H9 (cell line): ENCODE measurements at regions not wholly inside any gene's neighbourhood (a gene's known extent, or its start where the extent isn't known, plus 50 kb on each side); places are given as distances from the start of the nearest gene placed in this dataset.

Experiments
- DNase-seq: peaks from one replicate; pipeline ENCODE4 v3.0.0-alpha.2; 2017
- H2AFZ ChIP-seq: one replicate; pipeline ENCODE4 v1.6.1; 2013; ENCODE audit warnings: mild to moderate bottlenecking, low read length, control low read depth, moderate library complexity
- H2AK5ac ChIP-seq: 2 replicates; pipeline ENCODE4 v1.6.1; 2013; ENCODE audit warnings: low read length, control low read depth, mixed read lengths; ENCODE audit not compliant: insufficient read length
- H2BK120ac ChIP-seq: one replicate; pipeline ENCODE4 v1.6.1; 2013; ENCODE audit warnings: low read depth, mild to moderate bottlenecking, low read length, control low read depth, inconsistent platforms; ENCODE audit not compliant: poor library complexity, severe bottlenecking
- H2BK12ac ChIP-seq: 2 replicates; pipeline ENCODE4 v1.6.1; 2013; ENCODE audit warnings: low read length, control low read depth, mixed read lengths, low read depth; ENCODE audit not compliant: insufficient read length
- H2BK15ac ChIP-seq: 2 replicates; pipeline ENCODE4 v1.6.1; 2013; ENCODE audit warnings: low read depth, low read length, control low read depth
- H2BK20ac ChIP-seq: one replicate; pipeline ENCODE4 v1.6.1; 2013; ENCODE audit warnings: low read depth, mild to moderate bottlenecking, low read length, control low read depth, inconsistent platforms; ENCODE audit not compliant: poor library complexity, severe bottlenecking
- H2BK5ac ChIP-seq: 2 replicates; pipeline ENCODE4 v1.6.1; 2013; ENCODE audit warnings: low read length, control low read depth, mixed read lengths; ENCODE audit not compliant: insufficient read length
- H3K14ac ChIP-seq: 2 replicates; pipeline ENCODE4 v1.6.1; 2013; ENCODE audit warnings: low read length, control low read depth; ENCODE audit not compliant: insufficient read depth
- H3K18ac ChIP-seq: 2 replicates; pipeline ENCODE4 v1.6.1; 2013; ENCODE audit warnings: low read depth, mild to moderate bottlenecking, mixed read lengths, low read length, control low read depth; ENCODE audit not compliant: insufficient read length
- H3K23ac ChIP-seq: 2 replicates; pipeline ENCODE4 v1.6.1; 2013; ENCODE audit warnings: low read length, control low read depth, mixed read lengths, low read depth; ENCODE audit not compliant: insufficient read length
- H3K23me2 ChIP-seq: 2 replicates; pipeline ENCODE4 v1.6.1; 2013; ENCODE audit warnings: low read depth, mild to moderate bottlenecking, mixed read lengths, low read length, control low read depth; ENCODE audit not compliant: insufficient read length, poor library complexity, severe bottlenecking
- H3K27ac ChIP-seq: 2 replicates; pipeline ENCODE4 v1.5.1; 2013; ENCODE audit warnings: low read length, control low read depth, mixed read lengths, low read depth; ENCODE audit not compliant: insufficient read length
- H3K27me3 ChIP-seq: 2 replicates; pipeline ENCODE4 v1.6.1; 2013; ENCODE audit warnings: low read length, control low read depth, inconsistent platforms; ENCODE audit not compliant: insufficient read depth
- H3K4ac ChIP-seq: 2 replicates; pipeline ENCODE4 v1.6.1; 2013; ENCODE audit warnings: low read depth, mild to moderate bottlenecking, control low read depth, inconsistent platforms, low read length, moderate library complexity
- H3K4me1 ChIP-seq: 2 replicates; pipeline ENCODE4 v1.6.1; 2013; ENCODE audit warnings: low read length, control low read depth, inconsistent platforms; ENCODE audit not compliant: insufficient read depth
- H3K4me2 ChIP-seq: 2 replicates; pipeline ENCODE4 v1.6.1; 2013; ENCODE audit warnings: low read length, control low read depth, mixed read lengths; ENCODE audit not compliant: insufficient read length, insufficient read depth
- H3K56ac ChIP-seq: 2 replicates; pipeline ENCODE4 v1.6.1; 2013; ENCODE audit warnings: low read depth, mild to moderate bottlenecking, mixed read lengths, low read length, control low read depth; ENCODE audit not compliant: insufficient read length
- H3K79me1 ChIP-seq: 2 replicates; pipeline ENCODE4 v1.6.1; 2013; ENCODE audit warnings: low read depth, mild to moderate bottlenecking, moderate library complexity, low read length, control low read depth, inconsistent platforms; ENCODE audit not compliant: insufficient read depth, poor library complexity, severe bottlenecking
- H3K79me2 ChIP-seq: 2 replicates; pipeline ENCODE4 v1.6.1; 2013; ENCODE audit warnings: low read length, control low read depth, inconsistent platforms; ENCODE audit not compliant: insufficient read depth
- H3K9ac ChIP-seq: 2 replicates; pipeline ENCODE4 v1.6.1; 2013; ENCODE audit warnings: low read length, control low read depth, mixed read lengths; ENCODE audit not compliant: insufficient read length; ENCODE audit errors: extremely low read depth
- H3K9me3 ChIP-seq: one replicate; pipeline ENCODE4 v1.6.1; 2013; ENCODE audit warnings: low read depth, low read length, inconsistent platforms; ENCODE audit not compliant: control insufficient read depth
- H3T11ph ChIP-seq: one replicate; pipeline ENCODE4 v1.6.1; 2013; ENCODE audit warnings: mild to moderate bottlenecking, low read length, control low read depth, inconsistent platforms
- H4K20me1 ChIP-seq: one replicate; pipeline ENCODE4 v1.6.1; 2013; ENCODE audit not compliant: control insufficient read depth, insufficient read length, insufficient read depth
- H4K5ac ChIP-seq: 2 replicates; pipeline ENCODE4 v1.6.1; 2013; ENCODE audit warnings: low read depth, mild to moderate bottlenecking, mixed read lengths, low read length, control low read depth; ENCODE audit not compliant: insufficient read length
- H4K8ac ChIP-seq: replicated peaks from 2 replicates; pipeline ENCODE4 v1.6.1; 2013; ENCODE audit warnings: low read length, control low read depth, mixed read lengths, low read depth; ENCODE audit not compliant: insufficient read length
- H4K91ac ChIP-seq: 2 replicates; pipeline ENCODE4 v1.6.1; 2013; ENCODE audit warnings: low read depth, mild to moderate bottlenecking, moderate library complexity, mixed read lengths, low read length, control low read depth; ENCODE audit not compliant: insufficient read length
- H3K27ac Mint-ChIP-seq, 3 experiments: 2 replicates in 2 of 3; 3 replicates in 1 of 3; pipeline ENCODE4 v1.8.0; 2020 to 2021; ENCODE audit warnings: mixed read lengths in 3 of 3, mild to moderate bottlenecking in 1 of 3, moderate library complexity in 1 of 3
- H3K27me3 Mint-ChIP-seq: 2 replicates; pipeline ENCODE4 v1.8.0; 2021; ENCODE audit warnings: low read depth, mild to moderate bottlenecking, moderate library complexity, mixed read lengths
- H3K36me3 Mint-ChIP-seq, 3 experiments: 2 replicates in 2 of 3; 3 replicates in 1 of 3; pipeline ENCODE4 v1.8.0; 2020 to 2021; ENCODE audit warnings: low read depth in 3 of 3, mixed read lengths in 3 of 3; ENCODE audit not compliant: insufficient read depth in 1 of 3
- H3K4me1 Mint-ChIP-seq, 2 experiments: 2 replicates each; pipeline ENCODE4 v1.8.0; 2020; ENCODE audit warnings: mixed read lengths in 2 of 2
- H3K4me3 Mint-ChIP-seq, 2 experiments: 2 replicates in 1 of 2; 3 replicates in 1 of 2; pipeline ENCODE4 v1.8.0; 2020 to 2021; ENCODE audit warnings: mild to moderate bottlenecking in 2 of 2, mixed read lengths in 2 of 2, moderate library complexity in 1 of 2
- H3K9me3 Mint-ChIP-seq, 2 experiments: 2 replicates in 1 of 2; 3 replicates in 1 of 2; pipeline ENCODE4 v1.8.0; 2020; ENCODE audit warnings: mild to moderate bottlenecking in 2 of 2, mixed read lengths in 2 of 2, moderate library complexity in 1 of 2
- WGBS: extraction: QIAGEN DNeasy Blood & Tissue Kit; methylation state at CpG from one replicate; pipeline ENCODE4 v1.1.7; 2013; ENCODE audit warnings: missing lambda C conversion rate, low lambda C conversion rate, mixed read lengths; ENCODE audit not compliant: insufficient read length; ENCODE audit errors: extremely low coverage; 5-methylcytosine and 5-hydroxymethylcytosine counted together
- TF ChIP-seq, protein P1 (sequence below): fragments of 200-600 bp; sonication (generic); conservative IDR thresholded peaks from 3 replicates; pipeline ENCODE4 v1.8.0; 2021; ENCODE audit warnings: antibody characterized with exemption, mild to moderate bottlenecking

DNA sequence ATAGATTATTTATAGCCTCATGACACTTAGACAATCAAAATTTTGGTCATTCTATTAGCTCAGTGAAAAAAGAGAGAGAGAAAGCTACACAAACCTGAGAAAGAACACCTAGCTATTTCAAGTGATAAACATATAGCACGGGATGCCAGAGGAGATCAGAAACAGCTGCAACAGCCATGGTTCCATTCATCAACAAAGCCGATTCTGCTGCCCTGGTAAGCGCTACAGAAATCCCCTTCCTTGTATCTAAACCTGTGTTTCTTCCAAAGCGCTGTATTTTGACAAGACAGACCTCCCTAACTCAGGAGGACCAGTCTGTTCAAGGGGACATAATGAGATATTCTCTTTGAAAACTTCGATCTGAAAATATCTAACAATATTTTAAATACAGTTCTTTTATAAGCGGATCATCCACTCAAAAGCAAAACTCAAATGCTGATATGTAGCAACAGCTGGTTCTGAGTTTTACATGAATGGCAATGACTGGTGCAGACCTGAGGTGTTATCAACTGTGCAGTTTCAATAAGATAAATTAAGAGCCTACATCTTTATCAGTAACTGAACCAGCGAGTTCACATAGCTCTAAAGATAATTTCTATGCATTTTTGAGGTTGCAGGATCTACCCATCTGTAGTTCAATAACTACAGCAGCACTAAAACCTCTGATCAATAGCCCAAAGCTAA lies 447.8 kb downstream of the FRK start:
- H2BK12ac ChIP-seq: no peak overlapping the region
- H3K4ac ChIP-seq: no peak overlapping the region
- Mint-ChIP-seq H3K9me3 (no peaks in the 10 kb centered on the region; a peak in 1 of 5 replicates), H3K4me1 (peaks cover 7 to 13% of the 10 kb centered on the region in 2 experiments; a peak in 3 of 4 replicates), H3K27me3 (no peaks in the 10 kb centered on the region), H3K36me3 (no peaks in the 10 kb centered on the region), H3K27ac (no peak overlapping the region), H3K4me3 (no peak overlapping the region)
- H2AK5ac ChIP-seq: no peak overlapping the region
- TF ChIP-seq, protein P1, sequence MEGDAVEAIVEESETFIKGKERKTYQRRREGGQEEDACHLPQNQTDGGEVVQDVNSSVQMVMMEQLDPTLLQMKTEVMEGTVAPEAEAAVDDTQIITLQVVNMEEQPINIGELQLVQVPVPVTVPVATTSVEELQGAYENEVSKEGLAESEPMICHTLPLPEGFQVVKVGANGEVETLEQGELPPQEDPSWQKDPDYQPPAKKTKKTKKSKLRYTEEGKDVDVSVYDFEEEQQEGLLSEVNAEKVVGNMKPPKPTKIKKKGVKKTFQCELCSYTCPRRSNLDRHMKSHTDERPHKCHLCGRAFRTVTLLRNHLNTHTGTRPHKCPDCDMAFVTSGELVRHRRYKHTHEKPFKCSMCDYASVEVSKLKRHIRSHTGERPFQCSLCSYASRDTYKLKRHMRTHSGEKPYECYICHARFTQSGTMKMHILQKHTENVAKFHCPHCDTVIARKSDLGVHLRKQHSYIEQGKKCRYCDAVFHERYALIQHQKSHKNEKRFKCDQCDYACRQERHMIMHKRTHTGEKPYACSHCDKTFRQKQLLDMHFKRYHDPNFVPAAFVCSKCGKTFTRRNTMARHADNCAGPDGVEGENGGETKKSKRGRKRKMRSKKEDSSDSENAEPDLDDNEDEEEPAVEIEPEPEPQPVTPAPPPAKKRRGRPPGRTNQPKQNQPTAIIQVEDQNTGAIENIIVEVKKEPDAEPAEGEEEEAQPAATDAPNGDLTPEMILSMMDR: no peak
- no peaks in the 10 kb centered on the region for H4K20me1 ChIP-seq
- no peaks in the 10 kb centered on the region for H3K23me2 ChIP-seq
- no peak for DNase-seq
- H3K27ac ChIP-seq: no peak overlapping the region
- no CpG with 5 or more reads among the region's 7 CpGs for WGBS
- H3K79me1 ChIP-seq: no peaks in the 10 kb centered on the region
- H2BK20ac ChIP-seq: no peak overlapping the region
- H3K14ac ChIP-seq: no peak overlapping the region
- H2BK120ac ChIP-seq: no peak overlapping the region
- no peak overlapping the region for H3K23ac ChIP-seq
- no peak overlapping the region for H2BK5ac ChIP-seq
- H3K56ac ChIP-seq: no peak overlapping the region
- H3K9me3 ChIP-seq: no peaks in the 10 kb centered on the region
- no peak overlapping the region for H4K91ac ChIP-seq
- no peak overlapping the region for H3K4me2 ChIP-seq
- no peaks in the 10 kb centered on the region for H3K79me2 ChIP-seq
- no peak overlapping the region for H3K9ac ChIP-seq
- no peaks in the 10 kb centered on the region for H3K4me1 ChIP-seq
- H4K8ac ChIP-seq: no peak overlapping the region
- no peak overlapping the region for H2AFZ ChIP-seq
- H4K5ac ChIP-seq: no peak overlapping the region
- no peak overlapping the region for H3K18ac ChIP-seq
- H3T11ph ChIP-seq: no peak overlapping the region
- H3K27me3 ChIP-seq: no peaks in the 10 kb centered on the region
- H2BK15ac ChIP-seq: no peak overlapping the region
